HG02840 (cell line): ENCODE measurements at regions not wholly inside any gene's neighbourhood (a gene's known extent, or its start where the extent isn't known, plus 50 kb on each side); places are given as distances from the start of the nearest gene placed in this dataset.

Experiments used
- ATAC-seq: cut with Tn5 transposase; IDR thresholded peaks from one replicate; pipeline ENCODE4 v1.9.1; 2021; ENCODE audit warnings: mild to moderate bottlenecking, moderate library complexity, moderate number of reproducible peaks; ENCODE audit not compliant: unreplicated experiment, low FRiP score

DNA sequence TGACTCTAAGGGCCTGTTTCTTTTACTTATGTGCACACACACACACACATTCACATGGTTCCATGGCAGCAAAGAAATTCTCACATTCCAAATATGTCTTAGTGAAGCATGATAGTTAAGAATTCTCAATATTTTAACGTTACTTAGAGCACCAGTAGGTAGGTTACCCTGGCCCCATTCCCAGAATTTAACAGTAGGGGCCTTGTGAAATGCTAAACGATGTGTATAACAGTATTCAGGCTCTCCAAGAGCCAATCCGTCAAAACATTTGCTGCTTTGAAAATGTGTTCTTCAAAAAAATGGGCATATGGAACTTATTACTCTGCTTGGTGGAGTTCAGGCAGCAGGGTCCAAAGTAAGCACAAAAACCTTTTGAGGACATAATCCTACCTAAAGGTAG lies 93.7 kb upstream of the DAB2 start:
- ATAC-seq, result no peak

DNA sequence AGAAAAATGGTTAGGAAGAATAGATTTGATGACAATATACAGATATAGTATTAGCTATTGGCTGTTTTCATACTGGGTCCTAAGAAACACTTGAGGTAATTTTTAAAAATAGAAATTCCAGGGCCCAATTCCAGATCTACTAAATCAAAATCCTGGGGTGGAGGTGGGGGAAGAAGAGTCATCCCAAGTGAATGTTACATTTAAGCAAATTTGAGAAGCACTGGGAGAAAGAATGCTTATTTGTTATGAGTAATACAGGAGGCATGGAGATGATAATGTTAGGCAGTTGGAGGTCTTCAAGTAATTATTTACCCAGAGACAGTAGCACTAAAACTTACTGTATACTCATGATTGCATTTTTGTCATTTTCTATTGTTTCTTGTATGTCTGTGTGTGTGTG lies 93.0 kb upstream of the DAB2 start:
- ATAC-seq, result no peak

DNA sequence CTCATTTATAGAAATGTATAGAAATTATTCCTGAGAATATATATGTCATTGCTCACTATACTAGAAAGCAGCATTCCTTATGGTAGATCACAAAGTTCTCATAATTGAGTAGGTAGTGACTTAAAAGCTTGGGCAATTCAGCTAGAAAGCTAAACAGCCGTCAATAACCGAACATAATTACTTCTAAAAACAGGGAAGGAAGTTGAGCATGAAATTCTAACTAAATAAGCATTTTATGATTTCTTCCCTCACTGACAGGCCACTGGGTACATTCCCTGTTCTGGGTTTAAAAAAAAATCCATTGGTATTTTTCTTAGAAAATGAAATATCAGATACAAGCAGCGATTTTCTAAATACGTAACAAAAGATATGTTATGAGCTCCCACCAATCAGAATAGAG lies 91.1 kb upstream of the DAB2 start:
- no peak for ATAC-seq

DNA sequence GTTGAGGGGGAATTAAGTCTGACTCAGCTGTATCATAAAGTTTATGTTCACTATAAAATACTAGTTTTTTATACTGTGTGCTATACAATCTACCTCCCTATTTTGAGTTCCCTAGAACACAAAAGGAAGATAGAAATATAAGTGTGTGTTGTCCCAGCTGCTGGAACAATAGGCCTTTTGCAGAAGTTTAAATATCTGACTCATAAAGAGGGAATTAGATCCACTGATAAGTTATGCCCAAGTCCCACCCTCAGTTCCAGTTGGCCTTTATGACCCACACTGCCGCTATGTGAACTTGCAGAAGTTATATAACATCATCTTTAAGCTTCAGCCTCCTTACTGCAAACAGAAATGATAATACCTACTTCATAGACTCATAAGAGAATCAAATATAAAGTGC lies 88.5 kb upstream of the DAB2 start:
- ATAC-seq, result no peak

DNA sequence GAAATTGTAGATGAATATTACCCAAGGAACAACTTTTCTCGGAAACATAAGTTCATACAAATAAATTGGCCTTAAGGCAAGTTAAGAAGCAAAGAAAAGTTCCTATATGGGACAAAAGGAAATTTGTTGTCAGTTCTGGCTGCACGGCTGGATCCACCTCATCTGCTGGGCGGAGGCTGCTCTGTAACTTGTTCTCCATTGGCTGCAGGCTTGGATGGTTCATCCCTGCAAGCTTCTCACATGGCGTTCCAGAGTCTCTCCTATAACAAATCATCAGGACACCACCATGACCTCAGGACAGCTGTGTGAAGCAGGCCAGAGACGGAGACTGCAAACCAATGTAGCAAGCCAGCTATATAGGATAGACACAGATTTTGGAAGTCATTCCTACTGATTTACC lies 81.4 kb upstream of the DAB2 start:
- no peak for ATAC-seq

DNA sequence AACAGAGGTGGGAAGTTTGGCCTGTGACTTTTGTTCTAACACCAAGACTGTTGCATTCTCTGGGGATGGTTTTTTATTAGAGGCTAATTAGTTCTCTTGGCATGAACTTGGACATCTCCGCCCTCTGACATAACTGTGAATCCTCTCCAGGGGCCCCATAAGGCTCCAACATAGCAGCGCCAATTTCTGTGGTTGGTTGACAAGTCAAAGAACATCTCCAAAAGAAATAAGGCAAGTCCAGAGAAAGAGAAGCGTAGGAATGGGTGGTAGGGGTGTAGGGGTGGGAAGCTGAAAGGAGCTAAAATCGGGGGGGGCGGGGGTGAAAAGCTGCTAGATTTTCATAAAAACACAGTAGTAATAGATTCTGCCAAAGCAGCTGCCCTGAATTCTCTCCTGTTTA lies 81.0 kb upstream of the DAB2 start:
- no peak for ATAC-seq

GRCh38 chr5:39505363-39505762 lies 80.6 kb upstream of the DAB2 start:
- ATAC-seq, result no peak

DNA sequence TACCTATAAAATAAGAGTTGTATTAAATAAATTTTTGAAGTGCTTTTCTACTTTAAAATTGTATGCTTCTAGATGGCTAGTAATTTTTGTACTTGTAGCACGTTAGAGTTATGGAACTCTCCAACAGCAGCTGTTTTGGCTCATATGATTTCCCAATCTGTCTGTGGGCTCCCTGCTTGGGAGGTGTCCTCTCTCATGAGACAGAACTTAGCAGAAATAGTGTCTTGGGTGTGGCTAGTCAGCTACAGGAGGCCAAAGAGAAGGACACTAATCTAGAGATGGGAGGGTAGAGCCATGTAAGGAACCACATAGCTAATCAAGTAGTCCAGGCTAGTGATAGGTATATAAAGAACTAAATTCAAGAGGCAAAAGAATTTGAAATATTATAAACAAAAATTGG lies 78.4 kb upstream of the DAB2 start:
- no peak for ATAC-seq

DNA sequence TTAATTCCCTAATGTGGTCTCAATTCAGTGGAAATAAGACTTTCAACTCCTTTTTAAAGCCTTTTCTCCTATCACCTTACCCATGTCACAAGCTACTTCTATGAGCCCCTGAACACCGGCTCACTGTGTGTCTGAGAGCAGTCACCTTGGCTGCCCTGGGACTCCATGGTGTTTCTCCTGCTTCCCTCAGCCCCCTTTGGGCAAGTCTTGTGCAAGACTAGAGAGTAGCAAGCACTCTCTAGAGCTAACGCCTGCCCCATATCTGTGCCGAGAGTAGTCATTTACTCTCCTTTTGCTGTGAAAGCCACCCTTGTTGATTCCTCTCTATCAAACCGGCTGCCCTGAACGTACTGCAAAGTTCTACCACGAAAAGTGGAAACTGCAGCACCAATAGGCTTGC lies 77.9 kb upstream of the DAB2 start:
- no peak for ATAC-seq

DNA sequence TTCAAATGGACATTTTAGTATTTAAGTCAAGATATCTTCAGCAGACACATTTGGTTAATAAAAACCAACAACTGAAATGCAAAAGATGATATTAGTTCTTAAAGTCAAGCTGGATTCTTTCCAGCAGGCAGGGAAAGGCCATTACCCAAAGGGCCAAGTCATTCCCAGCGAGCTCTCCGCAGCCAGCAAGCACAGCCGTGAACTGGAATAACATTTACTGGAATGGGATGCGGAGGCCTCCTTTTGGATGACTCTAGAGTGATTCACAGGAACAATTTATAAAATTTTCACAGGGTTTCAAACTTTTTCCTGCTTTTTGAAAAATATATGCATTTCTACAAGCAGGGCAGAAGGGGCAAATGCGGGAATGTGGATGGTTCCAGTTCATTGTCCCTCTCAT lies 76.6 kb upstream of the DAB2 start:
- ATAC-seq, result no peak

DNA sequence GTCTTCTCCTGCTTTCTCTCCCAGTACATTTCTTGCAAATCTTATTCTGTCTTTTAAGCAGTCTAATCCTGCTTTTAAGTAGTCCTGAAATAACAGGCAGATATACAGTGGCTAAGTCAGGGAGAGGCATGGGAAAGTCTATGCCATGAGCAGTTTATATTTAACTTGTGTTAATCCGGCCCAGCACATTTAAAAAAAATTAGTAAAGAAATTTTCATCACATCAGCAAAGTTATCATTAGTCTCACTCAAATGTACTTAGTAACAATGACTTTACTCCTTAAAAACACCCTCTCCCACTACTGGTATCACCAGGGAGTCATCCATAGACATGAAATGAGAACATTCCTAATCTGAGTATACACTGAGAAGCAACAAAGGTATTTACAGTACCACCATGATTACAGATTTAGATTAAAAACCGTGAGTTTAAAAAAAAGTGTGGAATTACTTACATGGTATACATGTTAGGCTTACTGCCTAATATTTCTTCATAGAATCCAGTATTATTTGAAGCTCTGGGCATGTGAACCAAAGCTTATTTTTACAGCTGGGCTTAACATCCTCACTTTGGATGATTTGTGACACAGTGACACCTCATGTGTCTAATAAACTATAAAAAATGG lies 75.9 kb upstream of the DAB2 start:
- ATAC-seq, result no peak

DNA sequence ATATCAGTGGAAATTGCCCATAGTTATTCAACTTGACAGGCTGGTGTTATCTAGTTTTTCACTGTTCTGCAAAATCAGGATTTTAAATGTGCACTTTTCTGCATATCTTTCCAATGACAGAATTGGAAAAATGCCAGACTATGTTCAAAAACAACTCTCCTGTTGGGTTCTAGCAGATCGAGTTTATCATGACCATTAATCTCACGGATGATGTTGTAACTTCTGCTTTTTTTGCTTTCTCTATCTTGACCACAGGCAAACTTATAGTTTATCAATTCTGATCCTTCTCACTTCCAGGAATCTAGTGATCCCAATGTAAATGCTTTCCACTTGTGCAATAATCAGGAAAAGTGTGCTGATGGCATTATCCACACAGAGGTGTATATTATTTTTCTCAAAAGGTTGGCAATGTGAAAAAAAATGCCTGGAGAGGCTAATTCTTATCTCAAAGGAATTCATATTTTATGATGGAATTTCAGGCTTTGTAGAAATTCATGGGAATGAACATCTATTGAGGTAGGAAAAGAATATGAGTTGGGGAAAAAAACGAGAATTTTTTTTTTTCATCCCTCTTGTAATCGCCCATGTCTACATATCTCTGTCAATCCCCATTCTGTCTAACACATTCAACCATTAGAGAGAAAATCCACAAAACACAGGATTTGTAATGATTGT lies 73.6 kb upstream of the DAB2 start:
- no peak for ATAC-seq

- ATAC-seq, result no peak
Observed at GRCh38 chr5:39497322-39497721, 72.5 kb upstream of the DAB2 start.

- no peak for ATAC-seq
Observed at GRCh38 chr5:39495227-39495626, 70.4 kb upstream of the DAB2 start.

GRCh38 chr5:39494534-39494933 lies 69.8 kb upstream of the DAB2 start:
- ATAC-seq, result no peak

DNA sequence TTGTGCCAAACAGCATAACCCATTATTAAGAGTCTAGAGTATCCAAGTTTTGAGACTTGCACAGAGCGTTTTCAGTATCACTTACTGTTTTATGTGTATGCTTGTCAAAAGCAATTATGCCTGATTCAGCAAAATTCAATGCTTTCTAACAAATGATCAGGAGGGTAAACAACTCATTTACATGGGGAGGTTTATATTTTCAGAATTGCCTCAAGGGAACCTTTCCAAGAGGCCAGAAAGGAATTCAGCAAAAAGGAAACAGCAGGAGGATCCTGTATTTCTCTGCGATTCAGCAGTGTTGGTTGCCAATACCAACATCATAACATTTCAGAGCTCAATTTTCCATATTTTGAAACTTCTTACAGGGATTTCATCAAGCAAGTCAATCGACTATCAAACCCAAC lies 69.3 kb upstream of the DAB2 start:
- ATAC-seq, result no peak

DNA sequence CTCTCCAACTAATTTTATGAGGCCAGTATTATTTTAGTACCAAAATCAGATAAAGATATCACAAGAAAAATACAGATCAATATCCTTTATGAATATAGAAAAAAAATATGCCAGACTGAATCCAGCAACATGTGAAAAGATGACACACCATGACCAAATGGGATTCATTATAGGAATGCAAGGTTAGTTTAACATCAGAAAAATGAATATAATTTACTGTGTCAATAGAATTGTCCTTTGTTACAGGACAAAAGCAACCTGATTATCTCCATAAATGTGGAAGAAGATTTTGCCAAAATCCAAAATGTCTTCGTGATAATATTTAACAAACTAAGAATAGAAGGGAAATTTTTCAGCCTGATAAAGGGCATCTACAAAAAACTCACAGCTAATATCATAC lies 66.4 kb upstream of the DAB2 start:
- ATAC-seq, result no peak

DNA sequence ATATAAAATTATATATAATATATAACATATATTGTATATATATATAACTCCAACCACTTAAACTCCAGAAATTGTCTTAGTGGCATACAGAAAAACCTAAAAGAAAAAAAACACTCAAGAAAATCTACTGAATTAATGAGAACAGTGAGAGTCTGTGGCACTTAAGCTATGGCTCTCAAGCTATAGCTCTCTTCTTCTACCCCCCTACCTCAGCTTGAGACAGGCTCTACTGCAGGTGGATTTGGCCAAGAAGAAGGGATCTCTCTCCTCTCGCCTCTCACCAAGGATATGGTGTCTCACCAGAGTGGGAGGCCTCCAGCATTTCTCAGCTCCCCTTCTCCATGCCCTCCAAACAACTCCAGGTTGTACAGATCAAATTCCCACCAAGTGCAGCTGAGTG lies 64.5 kb upstream of the DAB2 start:
- no peak for ATAC-seq

DNA sequence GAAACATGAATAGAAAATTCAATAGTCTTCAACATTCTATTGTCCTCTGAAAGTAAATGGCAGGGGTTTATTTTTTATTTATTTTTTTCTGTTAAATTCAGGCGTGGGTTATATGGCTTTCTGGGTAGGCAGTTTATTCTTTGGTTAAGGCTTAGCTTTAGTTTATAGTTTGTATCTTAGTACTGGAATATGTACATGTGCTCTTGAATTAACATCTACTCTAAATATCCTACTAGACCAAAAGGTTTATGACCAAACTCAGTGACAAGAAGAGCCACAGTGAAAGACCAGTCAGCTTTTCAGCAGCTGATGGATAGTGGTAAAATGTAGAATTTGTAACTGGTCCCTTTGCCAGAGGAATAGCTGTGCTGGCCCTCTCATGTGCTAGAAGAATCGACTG lies 62.0 kb upstream of the DAB2 start:
- ATAC-seq, result no peak

DNA sequence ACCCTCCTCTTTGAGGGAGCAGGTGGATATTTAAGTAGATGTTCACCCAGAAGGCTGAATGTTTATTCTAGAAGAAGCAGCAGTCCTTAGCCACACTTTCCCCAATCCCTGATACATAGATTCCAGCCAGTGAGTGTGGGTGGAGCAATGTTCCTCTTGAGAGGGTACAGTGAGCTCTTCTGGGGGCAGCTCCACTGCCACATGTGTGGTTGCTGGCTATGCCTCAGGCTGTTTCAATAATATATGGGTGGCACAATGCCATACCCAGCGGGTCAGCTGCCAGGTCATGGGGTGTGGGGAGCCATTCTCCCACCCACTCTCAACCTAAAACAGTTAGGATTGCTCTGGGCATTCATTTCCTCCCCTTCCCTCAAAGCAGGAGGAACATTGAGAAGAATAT lies 61.6 kb upstream of the DAB2 start:
- ATAC-seq, result no peak

DNA sequence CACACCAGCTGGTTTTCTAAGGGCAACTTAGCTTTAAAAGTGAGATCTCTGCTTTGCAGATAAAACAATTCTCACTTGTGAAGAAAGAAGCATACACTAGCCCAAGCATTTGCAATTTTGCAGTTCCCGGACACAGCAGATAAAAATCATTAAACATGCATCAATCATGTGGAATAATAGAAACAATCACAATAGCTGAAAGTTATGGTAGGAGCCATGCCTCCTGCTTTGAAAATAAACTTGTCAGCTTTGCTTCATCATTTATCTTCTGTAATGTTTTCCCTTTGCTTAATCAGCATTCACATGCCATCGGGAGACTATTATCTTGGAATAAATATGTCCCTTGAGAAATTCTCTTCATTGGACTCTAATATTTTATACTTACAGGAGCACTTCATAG lies 60.3 kb upstream of the DAB2 start:
- ATAC-seq, result no peak

- ATAC-seq, result no peak
Observed at GRCh38 chr5:39484673-39485072, 59.9 kb upstream of the DAB2 start.

DNA sequence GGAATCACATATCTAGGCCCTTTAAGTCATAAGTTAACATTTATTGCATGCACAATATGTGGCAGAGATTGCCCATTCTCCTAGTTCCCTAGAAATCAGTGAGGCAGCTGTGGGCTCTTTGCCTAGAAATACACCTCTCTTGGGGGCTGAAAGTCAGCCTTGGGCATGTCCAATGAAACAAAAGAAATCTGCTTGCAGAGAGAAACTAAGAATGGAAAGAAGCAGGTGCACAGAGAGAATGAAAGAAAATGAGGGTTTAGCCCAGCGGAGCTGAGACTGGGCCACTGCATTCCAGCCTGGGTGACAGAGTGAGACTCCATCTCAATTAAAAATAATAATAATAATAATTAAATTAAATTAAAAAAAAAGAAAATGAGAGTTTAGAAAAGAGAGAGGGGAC lies 57.3 kb upstream of the DAB2 start:
- ATAC-seq, result no peak
